ENCODE measurements at regions not wholly inside any gene's neighbourhood (a gene's known extent, or its start where the extent isn't known, plus 50 kb on each side); places are given as distances from the start of the nearest gene placed in this dataset.

DNA sequence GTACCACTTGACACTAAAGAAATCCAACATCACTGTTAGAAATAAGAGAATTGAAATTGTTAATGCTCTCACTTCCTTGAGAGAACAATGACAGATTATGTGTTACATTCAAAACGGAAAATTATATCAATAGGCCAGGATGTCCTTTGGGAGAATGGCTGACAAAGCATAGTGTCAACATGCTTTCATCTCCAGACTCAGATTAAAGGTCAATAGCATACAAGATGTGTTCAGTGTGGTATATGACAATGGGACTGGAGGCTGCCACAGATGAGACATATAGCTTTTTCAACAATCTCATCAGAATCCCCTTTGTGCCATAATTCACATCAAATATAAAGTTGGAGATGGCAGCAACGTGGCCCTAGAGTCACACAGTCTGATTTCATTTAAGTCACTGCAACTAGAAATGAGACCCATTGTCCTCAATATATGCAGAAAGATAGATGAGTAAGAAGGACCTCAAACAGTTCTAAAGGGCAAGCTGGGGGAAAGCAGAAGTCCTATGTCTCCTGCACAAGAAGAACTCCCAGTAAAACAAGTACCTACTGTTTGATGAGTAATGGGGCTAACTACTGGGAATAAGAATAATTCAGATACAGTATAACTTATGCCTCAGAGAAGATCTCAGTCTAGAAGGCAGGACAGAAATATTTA, 327.9 kb downstream of the TTLL7 start:
- no peak for DNase-seq

DNA sequence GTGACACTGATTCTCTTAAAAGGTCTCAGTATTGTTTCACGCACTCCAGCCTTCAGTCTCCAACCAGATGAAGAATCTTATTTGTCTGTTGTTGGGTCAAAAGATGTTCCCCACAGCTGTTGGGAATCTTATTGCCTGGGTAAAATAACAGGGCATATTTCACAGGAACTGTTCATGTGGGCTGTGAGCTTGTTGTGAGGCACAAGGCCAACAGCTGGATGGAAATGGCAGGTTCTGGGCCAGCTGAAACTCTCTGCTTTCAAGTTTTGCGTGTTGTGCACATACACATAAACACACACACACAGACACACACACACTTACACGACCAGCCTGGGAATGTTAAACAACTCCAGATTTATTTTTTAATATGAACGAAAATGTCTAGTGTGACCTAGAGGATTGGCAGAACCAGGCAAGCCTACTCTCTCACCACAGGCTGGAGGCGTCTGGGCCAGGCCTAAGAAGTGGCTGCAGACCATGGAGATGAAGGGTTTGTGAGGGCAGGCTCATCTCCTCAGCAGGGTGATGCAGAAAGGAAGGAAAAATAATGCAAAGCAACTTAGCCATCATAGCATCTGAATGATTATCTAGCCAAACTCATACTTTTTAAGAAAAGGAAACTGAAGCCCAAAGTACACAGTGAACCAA, 357.0 kb downstream of the TTLL7 start:
- no peak for DNase-seq

DNA sequence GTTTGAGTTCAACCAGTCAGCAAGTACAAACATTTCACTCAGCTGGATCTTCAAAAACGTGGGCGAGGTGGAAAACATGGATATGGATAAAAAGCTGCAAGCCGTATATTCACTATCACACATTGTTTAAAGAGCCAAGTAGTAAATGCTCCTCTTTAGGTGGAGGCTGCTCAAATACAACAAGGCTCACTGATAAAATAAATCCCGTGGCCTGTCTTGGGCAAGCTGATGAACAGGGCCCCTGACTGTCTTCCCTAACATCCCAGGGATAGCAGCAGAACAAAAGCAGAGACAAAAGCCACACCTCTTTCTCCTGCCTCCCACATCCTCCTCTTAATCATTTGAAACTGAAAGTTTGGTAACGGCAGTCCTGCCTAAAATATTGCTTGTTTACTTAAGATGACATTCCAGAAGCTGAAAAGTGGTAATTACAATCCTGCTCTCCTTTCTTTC, 357.7 kb downstream of the TTLL7 start:
- DNase-seq, result no peak

DNA sequence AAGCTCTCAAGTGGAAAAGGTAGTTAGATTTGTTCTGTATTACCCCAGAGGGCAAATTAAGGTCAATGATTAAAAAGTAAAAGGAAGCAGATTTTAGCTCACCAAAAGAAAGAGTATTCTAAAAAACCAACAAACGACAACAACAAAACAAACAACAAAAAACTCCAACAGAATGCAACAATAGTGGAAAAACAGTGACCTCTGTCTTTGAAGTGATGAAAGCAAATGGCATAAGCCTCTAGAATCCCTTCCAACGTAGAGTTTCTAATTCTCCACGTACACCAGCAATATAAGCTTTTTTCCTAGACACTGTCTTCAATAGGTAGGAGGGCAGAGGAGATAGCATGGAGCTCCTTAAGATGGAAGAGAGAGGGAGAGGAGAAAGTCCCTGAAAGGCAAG, 359.1 kb downstream of the TTLL7 start:
- no peak for DNase-seq

DNA sequence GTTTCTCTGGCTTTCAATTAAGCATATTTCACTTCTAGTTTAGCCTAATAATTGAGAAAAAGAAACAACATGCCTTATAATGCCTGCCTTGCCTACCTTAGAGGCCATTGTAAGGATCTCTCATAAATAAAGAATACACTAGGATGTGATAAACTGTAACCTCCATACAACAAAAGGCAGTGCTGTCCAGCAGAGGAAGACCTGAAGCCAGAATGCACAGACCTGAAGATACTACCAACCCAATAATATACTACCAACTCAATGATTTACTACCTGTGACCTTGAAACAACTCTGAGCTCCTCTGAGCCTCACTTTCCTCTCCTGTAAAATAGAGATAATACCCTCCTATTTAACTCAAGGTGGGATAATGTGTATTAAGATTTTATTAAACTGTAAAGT, 361.3 kb downstream of the TTLL7 start:
- no peak for DNase-seq

DNA sequence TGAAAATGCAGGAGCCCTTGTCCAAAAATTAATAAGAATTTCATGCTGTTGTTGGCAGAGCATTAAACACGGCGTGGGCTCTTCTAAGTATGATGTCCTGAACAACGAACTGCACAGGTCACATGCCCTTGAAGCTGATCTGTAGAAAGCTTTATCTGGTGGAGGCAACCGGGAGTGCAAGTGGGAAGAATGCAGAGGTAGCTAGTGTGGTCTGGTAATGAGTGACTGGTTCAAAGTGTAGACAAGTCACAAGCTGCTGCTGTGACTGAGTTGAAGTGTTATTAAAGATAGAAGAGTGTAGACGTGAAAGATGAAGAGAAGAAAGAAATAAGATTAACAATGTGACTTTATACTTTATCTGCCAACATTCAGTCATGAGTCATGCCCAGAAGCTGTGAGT, 361.9 kb downstream of the TTLL7 start:
- no peak for DNase-seq

DNA sequence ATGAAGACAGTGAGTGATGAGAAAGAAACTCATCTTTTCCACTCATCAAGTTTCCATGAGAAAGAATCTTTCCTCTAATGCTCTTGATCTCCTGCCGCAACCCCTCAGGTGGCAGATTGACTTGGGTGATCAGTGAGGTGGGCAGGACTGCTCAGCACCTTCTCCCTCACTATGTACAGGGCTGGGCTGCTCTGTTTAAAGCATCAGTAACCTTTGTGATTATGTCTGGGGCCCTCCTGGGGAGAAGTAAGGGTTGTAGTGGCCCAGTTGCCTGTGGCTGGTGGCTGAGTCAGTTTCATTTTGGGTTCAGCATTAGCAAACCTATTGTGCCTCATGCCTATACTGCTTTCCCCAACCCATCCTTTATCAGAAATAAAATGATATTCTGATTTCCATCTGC, 366.0 kb downstream of the TTLL7 start:
- no peak for DNase-seq

DNA sequence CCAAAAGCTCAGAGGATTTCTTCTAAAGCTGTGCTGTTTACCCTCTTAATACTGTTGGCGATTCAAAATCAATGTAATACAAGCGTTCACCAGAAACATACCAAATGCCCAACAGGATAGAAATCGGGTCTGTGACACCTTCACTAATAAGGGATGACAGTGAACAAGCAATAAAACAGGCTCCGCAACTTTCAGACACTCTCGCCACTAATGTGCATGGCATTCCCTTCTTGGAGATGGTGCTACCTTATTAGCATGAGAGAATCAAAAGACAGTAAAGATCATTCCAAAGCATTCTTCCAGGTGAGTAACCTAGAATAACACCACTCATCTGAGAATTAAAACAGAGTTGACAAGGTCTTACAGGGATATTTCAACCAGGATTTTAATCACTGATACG, 367.1 kb downstream of the TTLL7 start:
- no peak for DNase-seq

DNA sequence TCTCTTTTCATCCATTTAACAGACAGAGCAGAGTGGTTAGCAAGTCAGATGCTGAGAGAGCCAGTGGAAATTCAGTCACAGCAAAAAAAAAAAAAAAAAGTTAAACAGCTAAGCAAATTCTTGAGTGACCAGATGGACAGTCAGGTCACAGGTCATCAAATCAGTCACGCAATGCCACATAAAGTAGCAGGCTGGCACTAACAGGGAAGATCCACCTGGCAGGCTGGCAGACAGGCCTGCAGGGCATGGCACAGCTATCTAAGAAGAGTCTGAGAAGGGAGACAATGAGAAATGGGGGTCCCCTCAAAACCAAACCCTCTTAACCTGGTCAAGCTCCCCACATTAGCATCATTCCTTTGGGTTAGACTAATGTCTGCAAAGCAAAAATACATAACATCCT, 371.9 kb downstream of the TTLL7 start:
- no peak for DNase-seq

DNA sequence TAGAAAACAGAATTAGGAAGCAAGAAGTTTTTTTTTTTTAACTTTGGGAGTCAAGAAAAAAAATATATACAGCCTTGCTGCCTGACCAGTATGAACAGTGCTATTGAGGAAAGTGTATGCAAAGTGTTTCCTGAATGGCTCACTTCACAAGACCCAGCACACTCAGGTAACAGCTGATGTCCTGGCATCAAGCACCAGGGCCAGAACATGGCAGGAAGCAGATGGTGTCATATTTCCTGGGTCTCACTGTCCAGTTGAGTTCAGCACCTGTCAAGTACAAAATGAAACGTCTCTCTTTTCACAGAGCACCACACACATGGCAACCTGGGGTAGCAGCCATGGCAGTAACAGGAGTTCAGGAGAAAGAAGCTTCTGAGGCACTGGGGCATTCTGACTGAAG, 372.3 kb downstream of the TTLL7 start:
- DNase-seq, result peak; percentile 55

DNA sequence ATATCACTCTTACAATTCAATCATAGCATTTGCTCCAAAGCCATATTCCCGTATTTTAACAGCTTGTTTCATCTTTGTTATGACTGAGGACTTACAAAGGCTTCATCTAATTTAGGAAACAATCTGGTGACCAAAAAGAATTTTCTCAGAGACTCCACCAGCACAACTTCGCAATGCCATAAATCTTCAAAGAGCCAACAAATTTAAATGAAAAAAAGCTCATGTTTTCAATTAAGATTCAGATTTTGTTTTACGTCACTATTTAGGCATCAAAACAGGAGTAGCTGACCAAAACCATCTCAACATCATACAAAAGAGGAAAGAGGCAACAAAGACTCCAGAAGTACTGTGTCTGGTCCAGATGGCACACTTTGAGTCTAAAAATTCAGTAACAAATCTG, 373.3 kb downstream of the TTLL7 start:
- no peak for DNase-seq

DNA sequence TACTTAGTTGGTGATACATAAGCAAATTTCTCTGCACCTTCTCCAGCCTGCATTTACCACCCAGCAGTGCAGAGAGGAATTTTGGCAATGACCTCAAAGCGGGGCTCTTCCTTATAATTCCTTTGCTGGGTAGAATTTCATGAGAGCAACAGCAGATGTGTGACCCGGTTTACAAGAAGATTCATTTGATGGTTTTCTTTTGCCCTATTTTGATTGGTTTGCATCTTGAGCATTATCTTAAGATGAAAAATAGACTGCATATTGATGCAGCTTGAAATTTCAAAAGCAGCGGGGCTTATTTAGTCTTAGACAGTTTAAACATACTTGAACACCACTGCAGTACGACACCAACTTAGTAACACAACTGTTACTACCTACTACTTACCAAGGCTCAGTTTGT, 378.9 kb downstream of the TTLL7 start:
- DNase-seq, result no peak

DNA sequence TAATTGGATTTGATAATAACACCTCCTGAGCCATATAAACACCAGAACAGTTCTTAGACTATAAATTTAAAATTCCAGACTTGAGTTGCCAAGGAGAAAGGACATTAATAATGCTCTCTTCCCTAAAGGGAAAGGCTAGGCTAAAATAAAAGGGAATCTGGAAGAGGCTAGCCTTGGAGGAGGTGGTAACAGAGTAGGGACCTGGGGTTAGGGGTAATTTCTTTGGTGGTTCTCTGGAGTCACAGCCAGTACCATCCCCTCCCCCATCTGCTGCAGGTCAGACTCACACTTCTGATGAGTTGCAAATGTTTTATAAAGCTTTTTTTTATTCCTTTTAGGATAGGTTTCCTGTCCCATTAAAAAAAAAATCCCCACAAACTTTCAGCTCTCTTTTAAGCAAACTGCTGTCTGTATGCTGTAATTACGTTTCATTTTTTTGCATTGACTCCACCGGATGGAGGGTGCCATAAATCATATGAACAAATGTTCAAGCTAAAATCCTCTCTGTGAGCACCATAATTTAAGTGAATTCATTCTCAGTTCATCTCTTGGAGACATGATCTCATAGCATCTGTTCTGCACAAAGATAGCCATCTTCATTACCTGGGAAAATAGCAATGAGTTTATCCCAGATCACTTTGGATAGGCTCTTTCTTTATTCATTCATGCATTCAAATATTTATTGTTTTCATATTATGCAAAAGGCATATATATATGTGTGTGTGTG, 379.6 kb downstream of the TTLL7 start:
- DNase-seq, result no peak

DNA sequence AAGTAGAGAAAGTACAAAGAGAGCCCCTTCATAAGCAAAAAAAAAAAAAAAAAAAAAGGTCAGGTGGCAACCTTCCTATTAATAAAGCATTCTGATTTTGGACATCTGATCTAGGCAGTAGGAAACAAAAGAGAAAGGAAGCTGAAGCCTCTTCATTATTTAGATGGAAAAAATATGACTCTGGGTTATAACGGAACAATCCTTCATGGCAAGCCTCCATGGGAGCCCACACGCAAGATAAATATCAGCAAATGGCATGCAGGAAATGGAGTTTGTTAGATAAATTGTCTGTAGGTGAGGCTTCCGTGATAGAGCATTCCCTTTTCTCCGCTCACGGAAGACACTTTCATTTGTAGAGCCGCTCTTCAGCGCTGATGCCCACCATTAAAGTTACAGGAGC, 381.0 kb downstream of the TTLL7 start:
- no peak for DNase-seq

DNA sequence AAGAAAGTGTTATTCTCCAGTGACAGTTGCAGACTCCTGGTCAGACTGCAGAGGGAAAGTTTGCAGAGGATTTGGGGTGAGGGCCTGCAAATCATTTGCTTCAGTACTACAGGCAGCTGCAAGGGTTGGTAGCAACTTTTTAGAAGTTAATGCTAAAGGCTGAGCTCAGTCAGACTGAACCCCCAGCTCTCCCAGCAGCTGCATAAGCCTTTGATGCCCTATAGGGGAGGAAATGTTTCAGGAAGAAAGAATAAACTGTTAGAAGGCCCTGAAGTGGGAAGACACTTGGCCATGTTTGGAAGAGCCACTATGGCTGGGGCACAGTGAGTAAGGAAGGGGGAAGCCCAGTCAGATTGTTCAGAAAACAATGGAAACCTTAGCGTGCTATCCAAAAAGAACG, 383.6 kb downstream of the TTLL7 start:
- no peak for DNase-seq

DNA sequence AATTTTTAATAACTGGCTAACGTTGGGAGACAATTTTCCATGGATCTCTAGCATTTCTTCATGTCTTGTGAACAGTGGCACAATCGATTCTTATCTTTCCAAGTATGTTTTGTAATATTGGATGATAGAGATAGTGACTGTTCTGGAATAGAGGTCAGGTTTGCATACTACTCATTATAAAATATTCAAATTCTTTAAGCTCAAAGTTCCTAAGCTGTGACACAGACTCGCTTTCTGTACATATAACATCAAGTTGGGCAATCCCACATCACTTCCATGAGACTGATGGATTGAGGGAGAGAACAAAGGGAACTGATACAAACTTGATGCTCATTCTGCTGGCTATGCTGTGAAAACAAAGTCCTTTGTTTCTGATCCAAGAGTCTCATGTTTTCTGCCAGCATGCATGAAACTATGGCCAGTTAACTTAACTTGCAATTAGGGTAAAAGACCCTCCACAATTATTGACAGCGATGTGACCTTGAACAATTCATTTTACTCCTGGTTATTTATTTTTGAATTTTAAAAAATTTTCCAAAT, 392.4 kb downstream of the TTLL7 start:
- DNase-seq, result no peak

DNA sequence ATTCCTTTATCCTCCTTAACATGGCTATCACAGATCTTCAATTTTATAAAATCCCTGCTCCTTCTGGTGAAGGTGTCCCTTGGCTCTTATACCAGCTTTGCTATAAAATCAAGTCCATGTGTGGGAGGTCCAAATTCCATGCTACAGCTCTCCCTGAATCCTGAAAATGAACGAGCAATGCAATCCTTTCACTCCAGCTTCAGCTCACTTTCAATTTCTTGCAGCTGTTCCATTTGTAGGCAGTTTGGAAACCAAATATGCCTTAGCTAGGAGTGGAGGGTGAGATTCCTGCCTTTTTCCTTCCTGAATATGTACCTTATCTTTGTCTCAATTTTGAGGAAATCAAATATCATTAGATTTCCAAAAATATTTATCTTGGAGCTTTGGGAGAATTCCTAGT, 402.6 kb downstream of the TTLL7 start:
- no peak for DNase-seq

DNA sequence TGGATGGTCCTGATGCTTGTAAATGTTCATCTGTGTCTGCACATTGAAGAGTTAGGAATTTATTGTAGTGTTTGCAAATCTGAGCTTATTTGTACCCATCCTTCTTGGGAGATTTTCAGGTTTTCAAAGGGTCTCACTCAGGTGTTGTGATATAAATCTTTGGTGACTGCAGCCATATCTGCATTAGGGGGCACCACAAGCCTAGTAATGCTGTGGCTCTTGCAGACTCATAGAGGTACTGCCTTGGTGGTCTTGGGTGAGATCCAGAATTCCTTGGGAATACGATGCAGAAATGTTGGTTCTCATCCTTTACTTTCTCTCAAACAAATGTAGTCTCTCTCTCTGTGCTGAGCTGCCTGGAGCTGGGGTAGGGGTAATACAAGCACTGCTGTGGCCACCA, 405.9 kb downstream of the TTLL7 start:
- no peak for DNase-seq

DNA sequence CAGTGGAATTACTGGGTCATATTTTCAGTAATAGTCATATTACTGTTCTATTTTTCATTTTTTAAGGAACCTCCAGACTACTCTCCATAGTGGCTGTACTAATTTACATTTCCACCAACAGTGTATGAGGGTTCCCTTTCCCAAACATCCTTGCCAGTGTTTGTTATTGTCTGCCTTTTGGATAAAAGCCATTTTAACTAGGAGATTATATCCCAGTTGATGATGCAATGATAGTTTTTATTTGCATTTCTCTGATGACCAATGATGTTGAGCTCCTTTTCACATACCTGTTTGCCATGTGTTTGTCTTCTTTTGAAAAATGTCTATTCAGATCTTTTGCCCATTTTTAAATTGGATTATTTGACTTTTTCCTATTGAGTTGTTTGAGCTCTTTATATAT, 410.8 kb downstream of the TTLL7 start:
- DNase-seq, result no peak

DNA sequence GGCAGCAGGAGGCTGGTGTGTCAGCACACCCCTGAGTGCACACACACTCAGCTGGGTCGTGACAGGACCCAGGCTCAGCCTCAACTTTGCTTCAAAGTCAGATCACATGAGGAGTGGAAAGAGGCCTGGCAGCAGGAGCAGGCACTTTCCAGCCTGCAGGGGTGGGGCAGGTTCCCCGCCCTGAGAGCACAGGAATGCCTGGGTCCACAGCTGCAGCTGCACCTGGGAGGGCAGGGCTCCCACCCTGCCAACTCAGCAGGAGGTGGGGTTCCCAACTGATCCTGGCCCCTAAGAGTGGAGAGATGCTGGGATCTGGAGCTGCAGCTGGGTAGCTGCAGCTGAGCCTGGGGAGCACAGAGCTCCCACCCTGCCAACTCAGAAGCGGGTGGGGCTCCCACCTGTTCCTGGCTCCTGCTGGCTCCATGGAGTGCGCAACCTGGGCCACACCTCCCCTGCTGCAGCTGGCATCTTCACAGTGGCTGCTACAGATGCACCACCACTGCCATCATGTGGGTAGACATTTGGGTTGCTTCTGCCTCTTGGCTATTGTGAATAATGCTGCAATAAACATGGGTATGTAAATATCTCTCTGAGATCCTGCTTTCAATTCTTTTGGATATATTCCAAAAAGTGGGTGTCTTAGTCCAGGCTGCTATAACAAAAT, 415.4 kb downstream of the TTLL7 start:
- peak; percentile 31 for DNase-seq

DNA sequence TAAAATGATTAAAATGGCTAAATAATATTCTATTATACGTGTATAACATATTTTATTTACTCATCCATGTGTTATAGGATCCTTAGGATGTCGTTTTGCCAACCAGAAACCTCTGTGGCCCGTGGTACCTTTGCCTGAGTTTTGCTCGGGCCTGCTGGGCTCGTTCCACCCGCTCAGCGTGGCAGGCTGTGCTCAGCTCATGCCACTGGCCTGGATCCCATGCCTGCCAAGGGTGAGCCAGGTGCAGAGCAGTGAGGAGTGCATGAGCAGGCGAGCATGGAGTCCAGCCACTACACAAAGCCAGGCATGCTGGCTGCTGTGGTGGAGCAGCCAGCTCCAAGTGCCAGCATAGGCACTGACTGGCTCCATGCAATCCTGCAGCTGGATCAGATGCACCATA, 417.2 kb downstream of the TTLL7 start:
- no peak for DNase-seq

DNA sequence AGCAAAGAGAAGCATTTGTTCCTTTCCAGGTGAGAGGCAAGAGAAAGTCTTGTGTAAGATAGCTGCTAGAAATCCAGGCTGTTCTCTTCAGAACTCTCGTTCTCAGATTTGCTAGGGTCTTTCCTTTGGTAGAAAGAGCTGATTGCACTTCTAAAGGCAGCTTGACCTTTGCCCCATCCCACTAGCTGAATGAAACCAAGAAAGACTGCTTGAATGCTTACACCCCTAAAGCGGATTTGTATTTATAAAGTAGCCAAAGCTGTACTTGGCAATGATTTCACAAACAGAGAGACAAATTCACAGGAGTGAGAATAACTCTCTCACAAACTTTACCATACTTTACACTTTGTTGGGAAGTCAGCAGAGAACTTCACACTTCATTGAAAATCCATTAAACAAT, 424.1 kb downstream of the TTLL7 start:
- no peak for DNase-seq

DNA sequence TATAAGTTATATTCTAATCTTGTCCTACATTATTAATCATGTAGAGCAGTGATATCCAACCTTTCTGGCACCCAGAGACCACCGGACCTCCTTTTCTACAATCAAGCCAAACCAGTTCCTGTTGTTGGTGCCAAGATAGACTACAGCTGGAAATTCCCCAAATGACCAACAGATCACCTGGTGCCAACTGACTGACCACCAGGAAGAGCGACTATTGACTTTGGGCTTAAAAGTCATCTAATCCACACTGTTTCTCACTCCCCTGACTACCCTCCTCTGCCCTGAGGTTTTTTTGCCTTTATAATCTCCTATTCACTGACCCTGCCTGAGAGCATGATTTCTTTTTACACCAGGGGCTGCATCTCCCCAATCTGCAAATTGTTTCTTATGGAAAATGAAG, 425.2 kb downstream of the TTLL7 start:
- no peak for DNase-seq

DNA sequence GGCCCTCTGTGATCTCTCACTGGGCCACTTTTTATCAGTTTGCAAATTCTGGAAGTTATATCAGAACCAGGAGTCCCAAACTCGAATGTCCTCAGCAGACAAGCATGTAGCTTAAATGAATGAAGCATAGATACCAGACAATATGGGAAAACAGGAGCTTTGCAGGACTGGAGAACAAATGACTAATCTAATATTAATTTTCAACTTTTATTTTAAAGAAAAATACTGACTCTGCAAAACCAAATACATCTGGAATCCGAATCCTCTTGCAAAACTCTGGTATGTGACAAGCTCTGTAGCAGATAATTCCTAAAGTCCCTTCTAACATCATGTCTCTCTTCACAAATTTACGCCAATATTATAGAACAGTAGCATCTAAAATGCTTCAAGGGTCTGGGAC, 427.4 kb downstream of the TTLL7 start:
- no peak for DNase-seq

Measured in NCI-H1105 treated with DMSO at 0.1 percent for 48 hours (cell line).